IMR-90 (cell line): ENCODE measurements at regions not wholly inside any gene's neighbourhood (a gene's known extent, or its start where the extent isn't known, plus 50 kb on each side); places are given as distances from the start of the nearest gene placed in this dataset.

Experiments
- ATAC-seq: fragments of 200-7000 bp; cut with Tn5 transposase; 2 replicates; pipeline ENCODE4 v1.9.1; 2020; ENCODE audit warnings: low read depth, mild to moderate bottlenecking, moderate library complexity
- BruUV-seq: library from RNA; stranded (reverse); fragments of 400-500 nt; replicated peaks from 2 replicates; lab custom pipeline; 2021; lab: Mats Ljungman, UMichigan
- CTCF ChIA-PET: fragments of 300-600 bp; formaldehyde crosslinking; extraction: SDS; loops from one replicate; lab custom pipeline; 2021; ENCODE audit warnings: antibody characterized with exemption; lab: Yijun Ruan, JAX
- POLR2A ChIA-PET: fragments of 300-600 bp; sonication (Branson Sonifier 250); formaldehyde crosslinking; loops from one replicate; lab custom pipeline; 2022; ENCODE audit warnings: antibody characterized with exemption; ENCODE audit not compliant: unreplicated experiment; lab: Charles Lee
- DNase-seq: peaks from one replicate; pipeline ENCODE4 v3.0.0; 2013
- H2AFZ ChIP-seq: replicated peaks from 2 replicates; pipeline ENCODE3; 2013; ENCODE audit warnings: low read length, mild to moderate bottlenecking; ENCODE audit not compliant: poor library complexity
- H2AK5ac ChIP-seq: 2 replicates; pipeline ENCODE4 v1.6.1; 2013; ENCODE audit warnings: low read depth, low read length, inconsistent platforms
- H2AK9ac ChIP-seq: replicated peaks from 2 replicates; pipeline ENCODE3; 2013; ENCODE audit warnings: mild to moderate bottlenecking, low read depth, low read length, moderate library complexity; ENCODE audit not compliant: poor library complexity
- H2BK120ac ChIP-seq: 2 replicates; pipeline ENCODE4 v1.6.1; 2013; ENCODE audit warnings: low read depth, low read length, inconsistent platforms
- H2BK15ac ChIP-seq: 3 replicates; pipeline ENCODE4 v1.6.1; 2013; ENCODE audit warnings: low read depth, low read length, inconsistent platforms
- H2BK20ac ChIP-seq: 2 replicates; pipeline ENCODE4 v1.6.1; 2013; ENCODE audit warnings: low read depth, mild to moderate bottlenecking, inconsistent platforms, low read length, moderate library complexity
- H2BK5ac ChIP-seq: 2 replicates; pipeline ENCODE4 v1.6.1; 2013; ENCODE audit warnings: mild to moderate bottlenecking, low read depth, low read length, inconsistent platforms; ENCODE audit not compliant: poor library complexity, severe bottlenecking
- H3K14ac ChIP-seq: replicated peaks from 2 replicates; pipeline ENCODE4 v1.6.1; 2013; ENCODE audit warnings: low read depth, low read length, inconsistent platforms
- H3K18ac ChIP-seq: 2 replicates; pipeline ENCODE4 v1.6.1; 2013; ENCODE audit warnings: low read depth, low read length, control low read depth
- H3K23ac ChIP-seq: 2 replicates; pipeline ENCODE4 v1.6.1; 2013; ENCODE audit warnings: low read depth, low read length, inconsistent platforms
- H3K27ac ChIP-seq: 2 replicates; pipeline ENCODE4 v1.5.1; 2013; ENCODE audit warnings: mild to moderate bottlenecking, control low read depth, low read length; ENCODE audit not compliant: insufficient read depth
- H3K27me3 ChIP-seq: 2 replicates; pipeline ENCODE4 v1.6.1; 2013; ENCODE audit warnings: low read length; ENCODE audit not compliant: control insufficient read depth, insufficient read depth
- H3K36me3 ChIP-seq: 2 replicates; pipeline ENCODE4 v1.6.1; 2013; ENCODE audit warnings: low read length, mixed read lengths; ENCODE audit not compliant: control insufficient read depth, insufficient read depth
- H3K4ac ChIP-seq: 2 replicates; pipeline ENCODE4 v1.6.1; 2013; ENCODE audit warnings: low read depth, low read length, inconsistent platforms
- H3K4me1 ChIP-seq: 2 replicates; pipeline ENCODE4 v1.6.1; 2013; ENCODE audit warnings: low read length, mixed read lengths; ENCODE audit not compliant: control insufficient read depth, insufficient read depth
- H3K4me2 ChIP-seq: 2 replicates; pipeline ENCODE4 v1.6.1; 2013; ENCODE audit warnings: low read depth, mild to moderate bottlenecking, control low read depth, low read length, moderate library complexity
- H3K4me3 ChIP-seq: 2 replicates; pipeline ENCODE4 v1.5.1; 2013; ENCODE audit warnings: low read depth, mild to moderate bottlenecking, control low read depth, low read length, moderate library complexity; ENCODE audit not compliant: insufficient read depth
- H3K56ac ChIP-seq: 2 replicates; pipeline ENCODE4 v1.6.1; 2013; ENCODE audit warnings: low read length, inconsistent platforms; ENCODE audit not compliant: insufficient read depth; ENCODE audit errors: extremely low read depth
- H3K79me1 ChIP-seq, 2 experiments: 2 replicates each; pipeline ENCODE4 v1.6.1; 2013; ENCODE audit warnings: low read length in 2 of 2, inconsistent platforms in 1 of 2, low read depth in 1 of 2
- H3K9ac ChIP-seq: 2 replicates; pipeline ENCODE4 v1.6.1; 2013; ENCODE audit warnings: low read depth, low read length, control low read depth
- H3K9me1 ChIP-seq: 2 replicates; pipeline ENCODE4 v1.6.1; 2013; ENCODE audit warnings: low read length, inconsistent platforms; ENCODE audit not compliant: insufficient read depth
- H3K9me3 ChIP-seq: 2 replicates; pipeline ENCODE4 v1.6.1; 2013; ENCODE audit warnings: low read length; ENCODE audit not compliant: control insufficient read depth, insufficient read depth
- H4K20me1 ChIP-seq: 2 replicates; pipeline ENCODE4 v1.6.1; 2013; ENCODE audit warnings: low read length, inconsistent platforms; ENCODE audit not compliant: insufficient read depth
- H4K5ac ChIP-seq: 2 replicates; pipeline ENCODE4 v1.6.1; 2013; ENCODE audit warnings: mild to moderate bottlenecking, low read depth, low read length, control low read depth
- H4K8ac ChIP-seq, 2 experiments: 2 replicates each; pipeline ENCODE4 v1.6.1; 2013; ENCODE audit warnings: low read depth in 2 of 2, low read length in 2 of 2, control low read depth in 1 of 2, inconsistent platforms in 1 of 2
- H4K91ac ChIP-seq: 2 replicates; pipeline ENCODE4 v1.6.1; 2013; ENCODE audit warnings: low read depth, low read length, inconsistent platforms; ENCODE audit not compliant: insufficient read depth
- BHLHE40 ChIP-seq: fragments of 150-350 bp; IDR thresholded peaks from 2 replicates; pipeline ENCODE4 v1.6.1; 2016; ENCODE audit warnings: mild to moderate bottlenecking, low read depth, low read length
- CEBPB ChIP-seq: IDR thresholded peaks from 2 replicates; pipeline ENCODE4 v1.6.1; 2012; ENCODE audit warnings: low read depth, low read length, improper control_type of control experiment
- CHD1 ChIP-seq: IDR thresholded peaks from 2 replicates; pipeline ENCODE4 v1.6.1; 2012; ENCODE audit warnings: low read depth, low read length, improper control_type of control experiment
- CTCF ChIP-seq: conservative IDR thresholded peaks from 2 replicates; pipeline ENCODE4 v1.5.1; 2012; ENCODE audit warnings: mild to moderate bottlenecking, low read depth, low read length, improper control_type of control experiment
- ELK1 ChIP-seq: fragments of 150-350 bp; IDR thresholded peaks from 2 replicates; pipeline ENCODE4 v1.6.1; 2016; ENCODE audit warnings: low read depth, mild to moderate bottlenecking, low read length, moderate library complexity, borderline replicate concordance
- FOS ChIP-seq: fragments of 150-350 bp; IDR thresholded peaks from 2 replicates; pipeline ENCODE4 v1.6.1; 2016; ENCODE audit warnings: low read depth, low read length
- MAFK ChIP-seq: IDR thresholded peaks from 2 replicates; pipeline ENCODE4 v1.6.1; 2012; ENCODE audit warnings: low read depth, low read length, improper control_type of control experiment
- MAZ ChIP-seq: IDR thresholded peaks from 2 replicates; pipeline ENCODE4 v1.6.1; 2012; ENCODE audit warnings: low read depth, mild to moderate bottlenecking, low read length, improper control_type of control experiment, moderate library complexity, borderline replicate concordance
- MXI1 ChIP-seq: IDR thresholded peaks from 2 replicates; pipeline ENCODE4 v1.6.1; 2012; ENCODE audit warnings: low read depth, mild to moderate bottlenecking, low read length, moderate library complexity, borderline replicate concordance
- NFE2L2 ChIP-seq: fragments of 150-350 bp; IDR thresholded peaks from 2 replicates; pipeline ENCODE4 v1.6.1; 2016; ENCODE audit warnings: low read depth, mild to moderate bottlenecking, low read length
- POLR2A ChIP-seq: IDR thresholded peaks from 2 replicates; pipeline ENCODE4 v1.6.1; 2012; ENCODE audit warnings: mild to moderate bottlenecking, low read depth, low read length
- RAD21 ChIP-seq: IDR thresholded peaks from 2 replicates; pipeline ENCODE4 v1.6.1; 2012; ENCODE audit warnings: low read length, improper control_type of control experiment
- RCOR1 ChIP-seq: IDR thresholded peaks from 2 replicates; pipeline ENCODE4 v1.6.1; 2012; ENCODE audit warnings: mild to moderate bottlenecking, low read length, improper control_type of control experiment; ENCODE audit not compliant: insufficient replicate concordance
- RFX5 ChIP-seq: IDR thresholded peaks from 2 replicates; pipeline ENCODE4 v1.8.0; 2012; ENCODE audit warnings: low read depth, mild to moderate bottlenecking, low read length, moderate library complexity
- SMC3 ChIP-seq: fragments of 150-350 bp; IDR thresholded peaks from 2 replicates; pipeline ENCODE4 v1.6.1; 2016; ENCODE audit warnings: low read depth, mild to moderate bottlenecking, antibody characterized with exemption, low read length, moderate library complexity
- USF2 ChIP-seq: fragments of 150-350 bp; IDR thresholded peaks from 2 replicates; pipeline ENCODE4 v1.6.1; 2017; ENCODE audit warnings: mild to moderate bottlenecking, antibody characterized with exemption, low read length, low read depth
- WGBS, 2 experiments: methylation state at CpG; one replicate each; pipeline versions ENCODE4 v1.1.5 to v1.1.7; 2013; ENCODE audit warnings: missing lambda C conversion rate in 2 of 2; ENCODE audit not compliant: insufficient read length in 1 of 2; ENCODE audit errors: extremely low coverage in 2 of 2; 5-methylcytosine and 5-hydroxymethylcytosine counted together
- dilution Hi-C: fragments of 300-500 bp; cut with HindIII; formaldehyde crosslinking; loops from one replicate; pipeline ENCODE4 v1.14.3; 2018; ENCODE audit warnings: low sequenced_read_pairs; ENCODE audit not compliant: unreplicated experiment
- in situ Hi-C: fragments of 300-500 bp; cut with MboI; formaldehyde crosslinking; loops from 3 replicates; pipeline ENCODE4 v1.14.3; 2019; ENCODE audit warnings: low sequenced_read_pairs, inconsistent platforms, mixed read lengths
- intact Hi-C: fragments of 100-400 bp; cut with micrococcal nuclease; formaldehyde crosslinking; loops from 2 replicates; pipeline ENCODE4 v1.10.0; 2022

GRCh38 chr16:76875898-76876297 lies 315.1 kb upstream of the MON1B start:
- H2BK20ac ChIP-seq, result no peak overlapping the region
- no peaks in the 10 kb centered on the region for H3K9me3 ChIP-seq
- no peak overlapping the region for H4K5ac ChIP-seq
- ATAC-seq (no peak), DNase-seq (no peak)
- H4K8ac ChIP-seq, result no peak overlapping the region
- no TSS peak for BruUV-seq
- TF ChIP-seq RFX5 (no peak), RAD21 (no peak), POLR2A (no peak), SMC3 (no peak), MAZ (no peak), CTCF (no peak), BHLHE40 (no peak), FOS (no peak), USF2 (no peak), MXI1 (no peak), RCOR1 (no peak), MAFK (no peak), NFE2L2 (no peak), ELK1 (no peak), CHD1 (no peak), CEBPB (no peak)
- H4K91ac ChIP-seq, result no peak overlapping the region
- dilution Hi-C loops (no loop called here), in situ Hi-C loops (no loop called here), intact Hi-C loops (no loop called here)
- no CpG with 5 or more reads among the region's 1 CpG for WGBS, 2 experiments
- no peak overlapping the region for H3K14ac ChIP-seq
- H2AK9ac ChIP-seq, result no peak overlapping the region
- no peaks in the 10 kb centered on the region for H3K27me3 ChIP-seq
- no peak overlapping the region for H2AK5ac ChIP-seq
- no peak overlapping the region for H3K23ac ChIP-seq
- H3K4ac ChIP-seq, result no peak overlapping the region
- no peak overlapping the region for H3K56ac ChIP-seq
- H4K20me1 ChIP-seq, result no peaks in the 10 kb centered on the region
- no peak overlapping the region for H3K4me2 ChIP-seq
- H3K27ac ChIP-seq, result no peak overlapping the region
- H3K36me3 ChIP-seq, result no peaks in the 10 kb centered on the region
- ChIA-PET CTCF (no interaction called here), POLR2A (no interaction called here)
- H3K9ac ChIP-seq, result no peak overlapping the region
- H3K9me1 ChIP-seq, result no peaks in the 10 kb centered on the region
- H3K18ac ChIP-seq, result no peak overlapping the region
- H3K4me1 ChIP-seq, result no peaks in the 10 kb centered on the region
- no peak overlapping the region for H2AFZ ChIP-seq
- no peak overlapping the region for H3K4me3 ChIP-seq
- H2BK15ac ChIP-seq, result no peak overlapping the region
- no peak overlapping the region for H2BK120ac ChIP-seq
- no peaks in the 10 kb centered on the region for H3K79me1 ChIP-seq
- no peak overlapping the region for H2BK5ac ChIP-seq
